ENCODE measurements at regions not wholly inside any gene's neighbourhood (a gene's known extent, or its start where the extent isn't known, plus 50 kb on each side); places are given as distances from the start of the nearest gene placed in this dataset.
"Not testable (repeated sequence)": the region's sequence is repeated elsewhere in the genome, so short reads cannot be mapped to it uniquely, and the experiment has no call there.

DNA sequence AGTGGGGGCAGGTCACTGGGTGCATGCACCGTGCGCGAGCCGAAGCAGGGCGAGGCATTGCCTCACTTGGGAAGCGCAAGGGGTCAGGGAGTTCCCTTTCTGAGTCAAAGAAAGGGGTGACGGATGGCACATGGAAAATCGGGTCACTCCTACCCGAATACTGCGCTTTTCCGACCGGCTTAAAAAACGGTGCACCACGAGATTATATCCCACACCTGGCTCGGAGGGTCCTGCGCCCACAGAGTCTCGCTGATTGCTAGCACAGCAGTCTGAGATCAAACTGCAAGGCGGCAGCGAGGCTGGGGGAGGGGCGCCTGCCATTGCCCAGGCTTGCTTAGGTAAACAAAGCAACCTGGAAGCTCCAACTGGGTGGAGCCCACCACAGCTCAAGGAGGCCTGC, 194.9 kb downstream of the TPBG start:
- TF ChIP-seq MYC (IDR thresholded peaks at IDR 0.05; ENCODE audit: borderline replicate concordance, low read length); SMC3 (IDR thresholded peaks at IDR 0.05); CHD2 (IDR thresholded peaks at IDR 0.05; ENCODE audit: low read length, partially characterized antibody); MAX (IDR thresholded peaks at IDR 0.05): not testable (repeated sequence)
- TF ChIP-seq, protein P1, sequence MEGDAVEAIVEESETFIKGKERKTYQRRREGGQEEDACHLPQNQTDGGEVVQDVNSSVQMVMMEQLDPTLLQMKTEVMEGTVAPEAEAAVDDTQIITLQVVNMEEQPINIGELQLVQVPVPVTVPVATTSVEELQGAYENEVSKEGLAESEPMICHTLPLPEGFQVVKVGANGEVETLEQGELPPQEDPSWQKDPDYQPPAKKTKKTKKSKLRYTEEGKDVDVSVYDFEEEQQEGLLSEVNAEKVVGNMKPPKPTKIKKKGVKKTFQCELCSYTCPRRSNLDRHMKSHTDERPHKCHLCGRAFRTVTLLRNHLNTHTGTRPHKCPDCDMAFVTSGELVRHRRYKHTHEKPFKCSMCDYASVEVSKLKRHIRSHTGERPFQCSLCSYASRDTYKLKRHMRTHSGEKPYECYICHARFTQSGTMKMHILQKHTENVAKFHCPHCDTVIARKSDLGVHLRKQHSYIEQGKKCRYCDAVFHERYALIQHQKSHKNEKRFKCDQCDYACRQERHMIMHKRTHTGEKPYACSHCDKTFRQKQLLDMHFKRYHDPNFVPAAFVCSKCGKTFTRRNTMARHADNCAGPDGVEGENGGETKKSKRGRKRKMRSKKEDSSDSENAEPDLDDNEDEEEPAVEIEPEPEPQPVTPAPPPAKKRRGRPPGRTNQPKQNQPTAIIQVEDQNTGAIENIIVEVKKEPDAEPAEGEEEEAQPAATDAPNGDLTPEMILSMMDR (IDR thresholded peaks at IDR 0.05): not testable (repeated sequence)
